H1 (cell line): ENCODE measurements at regions not wholly inside any gene's neighbourhood (a gene's known extent, or its start where the extent isn't known, plus 50 kb on each side); places are given as distances from the start of the nearest gene placed in this dataset.

Experiments used
- CTCF ChIA-PET: fragments of 300-600 bp; sonication (Branson Sonifier 250); formaldehyde crosslinking; loops from one replicate; lab custom pipeline; 2021; ENCODE audit not compliant: partially characterized antibody; lab: Charles Lee
- POLR2A ChIA-PET: fragments of 300-600 bp; sonication (Branson Sonifier 250); formaldehyde crosslinking; loops from one replicate; lab custom pipeline; 2021; ENCODE audit warnings: inconsistent platforms; ENCODE audit not compliant: partially characterized antibody; lab: Charles Lee
- DNase-seq, 2 experiments: peaks; one replicate each; pipeline versions ENCODE4 v3.0.0 to v3.0.0-alpha.2; 2010 to 2022; ENCODE audit warnings: low spot score in 2 of 2, low read depth in 1 of 2, mixed read lengths in 1 of 2
- FAIRE-seq: peaks from 2 replicates; lab custom pipeline; 2011; peaks lifted over from hg19 to GRCh38; lab: Jason Lieb, UNC
- H2AFZ ChIP-seq: 2 replicates; pipeline ENCODE4 v1.8.1; 2012; ENCODE audit warnings: low read length, inconsistent platforms
- H2AK5ac ChIP-seq: 2 replicates; pipeline ENCODE4 v1.6.1; 2013; ENCODE audit warnings: low read depth, low read length
- H2BK120ac ChIP-seq: replicated peaks from 2 replicates; pipeline ENCODE3; 2013; ENCODE audit warnings: low read depth, low read length, inconsistent platforms
- H2BK12ac ChIP-seq: 2 replicates; pipeline ENCODE4 v1.6.1; 2013; ENCODE audit warnings: low read depth, low read length
- H2BK15ac ChIP-seq: 2 replicates; pipeline ENCODE4 v1.6.1; 2013; ENCODE audit warnings: low read length
- H2BK20ac ChIP-seq: 2 replicates; pipeline ENCODE4 v1.6.1; 2013; ENCODE audit warnings: low read length
- H2BK5ac ChIP-seq: 2 replicates; pipeline ENCODE4 v1.6.1; 2013; ENCODE audit warnings: low read depth, low read length
- H3K14ac ChIP-seq: 2 replicates; pipeline ENCODE4 v1.6.1; 2013; ENCODE audit warnings: inconsistent platforms; ENCODE audit not compliant: insufficient read length
- H3K18ac ChIP-seq: 2 replicates; pipeline ENCODE4 v1.6.1; 2013; ENCODE audit warnings: low read length; ENCODE audit errors: extremely low read depth
- H3K23ac ChIP-seq: 2 replicates; pipeline ENCODE4 v1.6.1; 2013; ENCODE audit warnings: inconsistent platforms; ENCODE audit not compliant: insufficient read length
- H3K23me2 ChIP-seq: 2 replicates; pipeline ENCODE4 v1.6.1; 2013; ENCODE audit warnings: low read depth, low read length
- H3K27ac ChIP-seq: 2 replicates; pipeline ENCODE4 v1.6.1; 2011; ENCODE audit warnings: low read depth, low read length, inconsistent platforms
- H3K27me3 ChIP-seq, 4 experiments: replicated peaks in 1 of 4; 1 replicate in 1 of 4; 2 replicates in 3 of 4; pipeline versions ENCODE4 v1.6.1 to v1.8.1; 2011 to 2013; ENCODE audit warnings: low read length in 3 of 4, mild to moderate bottlenecking in 3 of 4, inconsistent platforms in 2 of 4, mixed read lengths in 2 of 4, moderate library complexity in 1 of 4; ENCODE audit not compliant: control insufficient read depth in 3 of 4, insufficient read depth in 3 of 4; ENCODE audit errors: extremely low read depth in 1 of 4
- H3K36me3 ChIP-seq, 4 experiments: 2 replicates each; pipeline versions ENCODE4 v1.6.1 to v1.8.1; 2011 to 2013; ENCODE audit warnings: mild to moderate bottlenecking in 4 of 4, low read length in 3 of 4, moderate library complexity in 2 of 4, control low read depth in 1 of 4, inconsistent platforms in 1 of 4; ENCODE audit not compliant: insufficient read depth in 4 of 4, control insufficient read depth in 2 of 4
- H3K4ac ChIP-seq: replicated peaks from 2 replicates; pipeline ENCODE3; 2013; ENCODE audit warnings: low read length, low read depth, mixed read lengths, inconsistent platforms; ENCODE audit not compliant: insufficient read length
- H3K4me1 ChIP-seq, 4 experiments: replicated peaks in 1 of 4; 1 replicate in 1 of 4; 2 replicates in 3 of 4; pipeline versions ENCODE4 v1.6.1 to v1.8.1; 2011 to 2013; ENCODE audit warnings: low read length in 3 of 4, inconsistent platforms in 2 of 4, mixed read lengths in 1 of 4; ENCODE audit not compliant: insufficient read depth in 4 of 4, control insufficient read depth in 3 of 4
- H3K4me2 ChIP-seq, 2 experiments: 2 replicates each; pipeline versions ENCODE4 v1.6.1 to v1.8.1; 2011 to 2013; ENCODE audit warnings: low read depth in 2 of 2, low read length in 2 of 2, control low read depth in 1 of 2, inconsistent platforms in 1 of 2, mild to moderate bottlenecking in 1 of 2; ENCODE audit not compliant: insufficient read depth in 1 of 2
- H3K4me3 ChIP-seq, 4 experiments: fragments of 200-600, 300-600 bp in 1 of 4; sonication (generic), shearing (Covaris generic), sonication (Bioruptor Twin) in 1 of 4; 2 replicates each; pipeline versions ENCODE4 v1.5.1 to v1.8.1; 2011 to 2016; ENCODE audit warnings: low read length in 4 of 4, low read depth in 3 of 4, control low read depth in 2 of 4, inconsistent platforms in 2 of 4, mild to moderate bottlenecking in 2 of 4, mixed read lengths in 1 of 4, moderate library complexity in 1 of 4; ENCODE audit not compliant: insufficient read depth in 2 of 4; ENCODE audit errors: extremely low read depth in 1 of 4
- H3K56ac ChIP-seq: replicated peaks from 2 replicates; pipeline ENCODE3; 2013; ENCODE audit warnings: low read depth, mild to moderate bottlenecking, mixed read lengths, low read length, inconsistent platforms; ENCODE audit not compliant: insufficient read length
- H3K79me1 ChIP-seq: 2 replicates; pipeline ENCODE4 v1.6.1; 2013; ENCODE audit warnings: low read depth, low read length, control low read depth
- H3K79me2 ChIP-seq, 2 experiments: 2 replicates each; pipeline versions ENCODE4 v1.6.1 to v1.8.1; 2012 to 2013; ENCODE audit warnings: low read length in 2 of 2, mild to moderate bottlenecking in 2 of 2, inconsistent platforms in 1 of 2; ENCODE audit not compliant: insufficient read depth in 2 of 2, control insufficient read depth in 1 of 2
- H3K9ac ChIP-seq, 4 experiments: replicated peaks in 1 of 4; 1 replicate in 1 of 4; 2 replicates in 3 of 4; pipeline versions ENCODE4 v1.6.1 to v1.8.1; 2011 to 2013; ENCODE audit warnings: low read depth in 3 of 4, low read length in 3 of 4, control low read depth in 2 of 4, mild to moderate bottlenecking in 2 of 4, moderate library complexity in 2 of 4, inconsistent platforms in 1 of 4; ENCODE audit errors: extremely low read depth in 1 of 4
- H3K9me3 ChIP-seq, 2 experiments: 2 replicates each; pipeline versions ENCODE4 v1.6.1 to v1.8.1; 2012 to 2013; ENCODE audit warnings: mild to moderate bottlenecking in 2 of 2, moderate library complexity in 2 of 2, control low read depth in 1 of 2, inconsistent platforms in 1 of 2, low read depth in 1 of 2, low read length in 1 of 2, mixed read lengths in 1 of 2; ENCODE audit not compliant: insufficient read depth in 2 of 2
- H4K20me1 ChIP-seq, 2 experiments: replicated peaks in 1 of 2; 2 replicates each; pipeline versions ENCODE3 to v1.8.1; 2011 to 2013; ENCODE audit warnings: inconsistent platforms in 2 of 2, low read length in 2 of 2, mild to moderate bottlenecking in 1 of 2; ENCODE audit not compliant: insufficient read depth in 2 of 2, control insufficient read depth in 1 of 2
- H4K5ac ChIP-seq: 2 replicates; pipeline ENCODE4 v1.6.1; 2013; ENCODE audit warnings: low read length, low read depth, mixed read lengths, inconsistent platforms; ENCODE audit not compliant: insufficient read length
- H4K8ac ChIP-seq: 2 replicates; pipeline ENCODE4 v1.8.0; 2013; ENCODE audit warnings: mild to moderate bottlenecking, moderate library complexity, low read length, inconsistent platforms; ENCODE audit not compliant: insufficient read depth; ENCODE audit errors: extremely low read depth
- H4K91ac ChIP-seq: replicated peaks from 2 replicates; pipeline ENCODE3; 2013; ENCODE audit warnings: low read length, mixed read lengths, inconsistent platforms; ENCODE audit not compliant: insufficient read length
- CBX8 ChIP-seq: fragments of 300-800, 300-1000 bp; sonication (generic); IDR thresholded peaks from 2 replicates; pipeline ENCODE4 v1.7.1; 2016; ENCODE audit warnings: low read depth, low read length, borderline replicate concordance
- GTF2F1 ChIP-seq: IDR thresholded peaks from 2 replicates; pipeline ENCODE4 v1.6.1; 2012; ENCODE audit warnings: low read depth, low read length, improper control_type of control experiment, borderline replicate concordance
- JUN ChIP-seq: IDR thresholded peaks from 2 replicates; pipeline ENCODE4 v1.6.1; 2011; ENCODE audit warnings: low read depth, mild to moderate bottlenecking, improper control_type of control experiment, low read length
- POU5F1 ChIP-seq: IDR thresholded peaks from 2 replicates; pipeline ENCODE4 v1.6.1; 2011; ENCODE audit warnings: low read depth, mild to moderate bottlenecking, low read length, moderate library complexity
- RXRA ChIP-seq: IDR thresholded peaks from 2 replicates; pipeline ENCODE4 v1.6.1; 2011; ENCODE audit warnings: low read depth, mild to moderate bottlenecking, low read length, moderate library complexity; ENCODE audit not compliant: insufficient read depth
- SAP30 ChIP-seq: fragments of 300-600 bp; sonication (generic); IDR thresholded peaks from 2 replicates; pipeline ENCODE4 v1.7.1; 2012; ENCODE audit warnings: low read length, moderate library complexity, mild to moderate bottlenecking, inconsistent platforms; ENCODE audit not compliant: insufficient read depth, insufficient replicate concordance
- SIN3A ChIP-seq, 2 experiments: IDR thresholded peaks in 1 of 2; conservative IDR thresholded peaks in 1 of 2; 2 replicates each; pipeline ENCODE4 v1.6.1; 2011 to 2012; ENCODE audit warnings: low read length in 2 of 2, improper control_type of control experiment in 1 of 2, low read depth in 1 of 2, mild to moderate bottlenecking in 1 of 2
- SP1 ChIP-seq: IDR thresholded peaks from 2 replicates; pipeline ENCODE4 v1.6.1; 2011; ENCODE audit warnings: low read depth, low read length
- TAF7 ChIP-seq: optimal IDR thresholded peaks from 2 replicates; pipeline ENCODE3; 2011; ENCODE audit warnings: low read depth, mild to moderate bottlenecking, inconsistent platforms, low read length, moderate library complexity, borderline replicate concordance
- WGBS, 2 experiments: shearing (Covaris generic) in 1 of 2; methylation state at CpG; one replicate each; pipeline versions ENCODE4 v1.1.6 to v1.1.7; 2013 to 2015; ENCODE audit warnings: low lambda C conversion rate in 2 of 2, mixed read lengths in 2 of 2, inconsistent platforms in 1 of 2, low coverage in 1 of 2, missing lambda C conversion rate in 1 of 2; ENCODE audit not compliant: insufficient replicate concordance in 2 of 2, insufficient coverage in 1 of 2, insufficient read length in 1 of 2; ENCODE audit errors: extremely low coverage in 1 of 2, missing lambda C conversion rate in 1 of 2; 5-methylcytosine and 5-hydroxymethylcytosine counted together
- TF ChIP-seq, protein P1 (sequence below): IDR thresholded peaks from 2 replicates; pipeline ENCODE4 v1.6.1; 2011; ENCODE audit warnings: low read length, improper control_type of control experiment
- TF ChIP-seq, protein P2 (sequence below): IDR thresholded peaks from 2 replicates; pipeline ENCODE4 v1.6.1; 2011; ENCODE audit warnings: low read depth, mild to moderate bottlenecking, low read length; ENCODE audit not compliant: insufficient read depth

DNA sequence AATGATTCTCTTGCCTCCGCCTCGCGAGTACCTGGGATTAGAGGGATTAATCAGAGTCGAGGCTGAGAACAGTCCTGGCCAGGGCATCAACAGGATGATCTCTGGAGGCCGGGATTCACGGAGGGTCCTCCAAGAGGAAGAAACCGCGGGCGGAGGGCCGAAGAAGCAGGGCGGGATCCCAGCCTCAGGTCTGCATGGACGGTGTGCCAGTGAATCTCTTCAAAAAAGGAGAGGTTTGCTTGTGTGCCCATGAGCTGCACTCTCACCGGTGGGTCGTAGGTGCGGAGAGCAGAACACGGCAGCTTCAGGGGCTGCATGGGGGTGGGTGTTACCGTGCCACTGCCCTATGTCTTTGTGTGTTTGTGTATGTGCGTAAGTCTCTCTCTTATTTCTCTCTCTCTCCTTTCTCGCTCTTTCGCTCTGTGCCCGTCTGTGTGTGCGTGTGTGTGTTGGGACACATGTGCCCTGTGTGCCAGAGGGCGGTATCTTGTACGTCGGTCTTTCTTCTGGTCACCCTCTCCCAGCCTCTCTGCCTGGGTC, 768.2 kb upstream of the ALG10B start:
- Histone ChIP-seq H3K4ac (no peak overlapping the region), H3K14ac (no peak overlapping the region), H2BK5ac (no peak overlapping the region), H3K27ac (no peak overlapping the region), H2AK5ac (no peak overlapping the region), H3K4me3 (no peak overlapping the region), H3K56ac (no peak overlapping the region), H3K36me3 (no peaks in the 10 kb centered on the region), H4K91ac (no peak overlapping the region), H3K79me2 (no peaks in the 10 kb centered on the region), H4K5ac (no peak overlapping the region), H2BK15ac (no peak overlapping the region), H3K27me3 (no peaks in the 10 kb centered on the region), H3K18ac (no peak overlapping the region), H3K9me3 (peaks cover 36 to 91% of the 10 kb centered on the region in 2 experiments), H3K23me2 (no peaks in the 10 kb centered on the region), H3K4me2 (no peak overlapping the region), H4K8ac (no peak overlapping the region), H3K9ac (no peak overlapping the region), H2AFZ (no peak overlapping the region), H2BK120ac (no peak overlapping the region), H4K20me1 (no peaks in the 10 kb centered on the region), H3K4me1 (no peaks in the 10 kb centered on the region), H2BK12ac (no peak overlapping the region), H3K79me1 (no peaks in the 10 kb centered on the region), H2BK20ac (no peak overlapping the region), H3K23ac (no peak overlapping the region)
- TF ChIP-seq, protein P1, sequence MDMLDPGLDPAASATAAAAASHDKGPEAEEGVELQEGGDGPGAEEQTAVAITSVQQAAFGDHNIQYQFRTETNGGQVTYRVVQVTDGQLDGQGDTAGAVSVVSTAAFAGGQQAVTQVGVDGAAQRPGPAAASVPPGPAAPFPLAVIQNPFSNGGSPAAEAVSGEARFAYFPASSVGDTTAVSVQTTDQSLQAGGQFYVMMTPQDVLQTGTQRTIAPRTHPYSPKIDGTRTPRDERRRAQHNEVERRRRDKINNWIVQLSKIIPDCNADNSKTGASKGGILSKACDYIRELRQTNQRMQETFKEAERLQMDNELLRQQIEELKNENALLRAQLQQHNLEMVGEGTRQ: no peak
- TF ChIP-seq RXRA (no peak), JUN (no peak), CBX8 (no peak), SIN3A (conservative IDR thresholded peaks at IDR 0.05 in 1 of 2, IDR thresholded peaks at IDR 0.05 in 1 of 2; ENCODE audit: low read depth in 1 of 2, low read length in 2 of 2) (no peak), TAF7 (no peak), GTF2F1 (no peak), POU5F1 (no peak), SP1 (no peak), SAP30 (no peak)
- TF ChIP-seq, protein P2, sequence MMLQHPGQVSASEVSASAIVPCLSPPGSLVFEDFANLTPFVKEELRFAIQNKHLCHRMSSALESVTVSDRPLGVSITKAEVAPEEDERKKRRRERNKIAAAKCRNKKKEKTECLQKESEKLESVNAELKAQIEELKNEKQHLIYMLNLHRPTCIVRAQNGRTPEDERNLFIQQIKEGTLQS: no peak
- WGBS, 2 experiments: 97% methylated on average over 21 of the region's 25 CpGs; no CpG with 5 or more reads in 1 of the 2 experiments
- no peak for FAIRE-seq
- DNase-seq: no peak
- ChIA-PET POLR2A (no interaction called here), CTCF (no interaction called here)
